ENCODE measurements at regions not wholly inside any gene's neighbourhood (a gene's known extent, or its start where the extent isn't known, plus 50 kb on each side); places are given as distances from the start of the nearest gene placed in this dataset.

DNA sequence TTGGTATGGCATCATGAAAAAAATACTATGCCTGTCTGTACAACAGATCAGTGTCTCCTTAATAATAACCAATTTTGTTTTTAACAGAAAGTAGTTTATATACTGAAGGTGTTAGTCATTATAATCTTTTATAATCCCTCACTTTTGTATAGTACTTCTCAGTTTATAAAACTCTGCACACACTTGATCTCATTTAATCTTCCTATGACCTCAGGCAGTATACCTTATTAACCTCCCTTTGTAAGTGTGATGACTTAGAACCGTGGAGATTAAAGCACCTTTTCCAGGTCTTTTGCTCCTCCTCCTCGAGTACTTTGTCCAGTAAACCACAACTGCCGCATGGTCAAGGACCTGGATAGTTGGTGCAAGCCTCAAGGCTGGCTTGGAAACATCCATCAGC lies 945.5 kb downstream of the EPHA4 start:
- Histone ChIP-seq H3K4me3 (no peak overlapping the region), H3K36me3 (no peaks in the 10 kb centered on the region), H3K4me1 (no peaks in the 10 kb centered on the region), H3K27ac (no peak overlapping the region), H3K27me3 (no peaks in the 10 kb centered on the region), H3K9me3 (no peaks in the 10 kb centered on the region)
- WGBS, 2 donors = 70 to 87% methylated on average over 3 of the region's 3 CpGs
- ATAC-seq = no peak
- no peak for DNase-seq
- intact Hi-C loops (cut with DNase I) = no loop called here
- no peak for TF ChIP-seq CTCF (IDR thresholded peaks at IDR 0.05)

GRCh38 chr2:220628252-220628651 lies 943.9 kb downstream of the EPHA4 start:
- Histone ChIP-seq H3K27ac (no peak overlapping the region), H3K9me3 (no peaks in the 10 kb centered on the region), H3K36me3 (no peaks in the 10 kb centered on the region), H3K27me3 (no peaks in the 10 kb centered on the region), H3K4me3 (no peak overlapping the region), H3K4me1 (no peaks in the 10 kb centered on the region)
- ATAC-seq (no peak), DNase-seq (no peak)
- intact Hi-C loops (cut with DNase I) = no loop called here
- no peak for TF ChIP-seq CTCF (IDR thresholded peaks at IDR 0.05)

DNA sequence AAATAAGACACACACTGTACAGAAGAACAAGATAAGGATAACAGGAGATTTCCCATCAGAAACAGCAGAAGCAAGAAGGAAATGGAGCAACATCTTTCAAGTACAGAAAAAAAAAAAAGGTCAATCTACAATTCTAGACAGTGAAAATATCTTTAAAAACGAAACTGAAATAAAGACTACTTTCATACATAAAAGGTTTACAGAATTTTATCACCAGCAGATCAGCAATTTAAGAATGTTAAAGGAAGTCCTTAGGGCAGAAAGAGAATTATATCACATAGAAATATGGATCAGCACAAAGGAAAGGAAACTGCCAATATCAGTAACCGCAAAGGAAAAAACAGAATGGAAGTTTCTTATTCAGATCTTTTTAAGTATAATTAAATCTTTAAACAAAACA lies 931.0 kb downstream of the EPHA4 start:
- TF ChIP-seq CTCF (IDR thresholded peaks at IDR 0.05) = no peak
- intact Hi-C loops (cut with DNase I) = no loop called here
- 52 to 71% methylated on average over 2 of the region's 2 CpGs for WGBS, 2 donors

DNA sequence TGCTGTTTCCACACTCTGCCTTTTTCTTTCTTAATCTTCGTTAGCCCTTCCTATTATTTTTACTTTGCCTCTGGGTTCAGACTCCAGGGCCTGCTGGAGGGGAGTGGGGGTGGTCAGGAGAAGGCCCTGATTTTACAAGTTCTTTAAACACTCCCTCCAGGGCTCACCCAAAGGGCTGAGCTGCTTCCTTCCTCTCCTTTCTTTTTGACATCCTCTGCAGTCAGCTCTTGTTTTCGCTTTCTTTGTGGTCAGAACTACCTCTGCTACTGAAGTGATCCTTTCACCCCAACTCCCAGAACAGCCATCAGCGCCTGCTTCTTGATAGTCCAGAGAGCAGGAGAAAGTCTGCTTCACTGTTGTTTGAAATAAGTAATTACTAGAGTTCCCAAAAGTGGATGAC lies 925.7 kb downstream of the EPHA4 start:
- H3K9me3 ChIP-seq = no peaks in the 10 kb centered on the region
- WGBS, 2 donors = 62 to 67% methylated on average over 3 of the region's 3 CpGs
- H3K36me3 ChIP-seq = no peaks in the 10 kb centered on the region
- no peak for DNase-seq
- ATAC-seq = no peak
- H3K27me3 ChIP-seq = peaks cover 0 to 13% (median 0%) of the 10 kb centered on the region in 7 donors
- no peak overlapping the region for H3K27ac ChIP-seq
- no peak overlapping the region for H3K4me3 ChIP-seq
- intact Hi-C loops (cut with DNase I) = no loop called here
- TF ChIP-seq CTCF (IDR thresholded peaks at IDR 0.05) = no peak
- no peaks in the 10 kb centered on the region for H3K4me1 ChIP-seq

More for the DNA sequence above, 931.0 kb downstream of the EPHA4 start:
- DNase-seq (no peak), ATAC-seq (no peak)
- H3K27me3 ChIP-seq = peaks cover 0 to 15% (median 0%) of the 10 kb centered on the region in 7 donors
- H3K4me3 ChIP-seq = no peak overlapping the region
- no peaks in the 10 kb centered on the region for H3K36me3 ChIP-seq
- no peak overlapping the region for H3K27ac ChIP-seq
- no peaks in the 10 kb centered on the region for H3K9me3 ChIP-seq
- H3K4me1 ChIP-seq = no peaks in the 10 kb centered on the region

GRCh38 chr2:220648628-220649027 lies 923.5 kb downstream of the EPHA4 start:
- intact Hi-C loops (cut with DNase I) = no loop called here
- no peak for ATAC-seq
- WGBS, 2 donors = 84 to 86% methylated on average over 2 of the region's 2 CpGs
- Histone ChIP-seq H3K36me3 (no peaks in the 10 kb centered on the region), H3K4me1 (no peaks in the 10 kb centered on the region), H3K27ac (no peak overlapping the region), H3K9me3 (no peaks in the 10 kb centered on the region), H3K4me3 (no peak overlapping the region), H3K27me3 (peaks cover 0 to 8% (median 0%) of the 10 kb centered on the region in 7 donors)
- no peak for DNase-seq
- TF ChIP-seq CTCF (IDR thresholded peaks at IDR 0.05) = no peak

Measured in heart right ventricle (tissue), 16 donors.